ENCODE measurements at regions not wholly inside any gene's neighbourhood (a gene's known extent, or its start where the extent isn't known, plus 50 kb on each side); places are given as distances from the start of the nearest gene placed in this dataset.

- TF ChIP-seq GATA2 (IDR thresholded peaks at IDR 0.05; ENCODE audit: insufficient read depth, insufficient read length, low read depth, low read length) (no peak), MYC (IDR thresholded peaks at IDR 0.05; ENCODE audit: low read depth, low read length) (no peak), MAX (IDR thresholded peaks at IDR 0.05; ENCODE audit: insufficient read depth, insufficient read length) (no peak), FOS (IDR thresholded peaks at IDR 0.05; ENCODE audit: borderline replicate concordance, insufficient read depth, low read length) (no peak), CTCF (IDR thresholded peaks at IDR 0.05; ENCODE audit: extremely low read depth in 1 of 2, insufficient read depth in 1 of 2, low read depth in 1 of 2, low read length in 2 of 2) (no peak), EZH2 (IDR thresholded peaks at IDR 0.05; ENCODE audit: borderline replicate concordance, low read depth, low read length, severe bottlenecking) (no peak), POLR2A (IDR thresholded peaks at IDR 0.05; ENCODE audit: low read depth, low read length) (no peak), POLR2AphosphoS5 (IDR thresholded peaks at IDR 0.05; ENCODE audit: insufficient read depth, low read depth, low read length) (no peak), JUN (IDR thresholded peaks at IDR 0.05; ENCODE audit: borderline replicate concordance, insufficient read depth, insufficient read length, low read depth) (no peak)
- dilution Hi-C loops (cut with MboI; ENCODE audit: extremely low pct_ligation_motif_present, low sequenced_read_pairs) (no loop called here), intact Hi-C loops (cut with micrococcal nuclease) (no loop called here)
- Histone ChIP-seq H3K79me2 (ENCODE audit: control insufficient read depth, insufficient read depth, low read length) (no peaks in the 10 kb centered on the region), H3K4me1 (ENCODE audit: control insufficient read depth, extremely low read depth, insufficient read depth, low read length) (no peaks in the 10 kb centered on the region), H4K20me1 (replicated peaks; ENCODE audit: control insufficient read depth, extremely low read depth, insufficient read depth, low read length) (no peaks in the 10 kb centered on the region), H3K4me3 (replicated peaks in 1 of 3; ENCODE audit: insufficient read depth in 1 of 3, low read depth in 1 of 3, low read length in 3 of 3) (no peak overlapping the region), H3K9ac (replicated peaks; ENCODE audit: extremely low read depth, insufficient read depth, low read length) (no peak overlapping the region), H2AFZ (ENCODE audit: low read depth, low read length) (no peak overlapping the region), H3K9me3 (replicated peaks; ENCODE audit: control insufficient read depth, insufficient read depth, low read length) (no peaks in the 10 kb centered on the region), H3K4me2 (ENCODE audit: insufficient read depth, low read length) (no peak overlapping the region), H3K27me3 (ENCODE audit: control insufficient read depth in 2 of 2, insufficient read depth in 2 of 2, low read length in 2 of 2) (no peaks in the 10 kb centered on the region), H3K9me1 (replicated peaks; ENCODE audit: control insufficient read depth, extremely low read depth, insufficient read depth, low read length) (no peaks in the 10 kb centered on the region), H3K36me3 (ENCODE audit: control insufficient read depth in 2 of 2, extremely low read depth in 1 of 2, insufficient read depth in 2 of 2, low read length in 2 of 2) (no peaks in the 10 kb centered on the region), H3K27ac (ENCODE audit: insufficient read depth, low read depth, low read length) (no peak overlapping the region)
- ChIA-PET POLR2A (no interaction called here), CTCF (no interaction called here)
- no peak for DNase-seq (ENCODE audit: low read depth, low spot score)
- no peak for FAIRE-seq
- BruUV-seq (replicated peaks), result no TSS peak
These were observed 1676.0 kb upstream of the NUDT12 start for GRCh38 chr5:105238561-105238960.

Measured in endothelial cell of umbilical vein (primary cell).